HL-60 (cell line): ENCODE measurements at regions not wholly inside any gene's neighbourhood (a gene's known extent, or its start where the extent isn't known, plus 50 kb on each side); places are given as distances from the start of the nearest gene placed in this dataset.

Experiments
- DNase-seq, 2 experiments: peaks; one replicate each; pipeline ENCODE4 v3.0.0-alpha.2; 2010 to 2020; ENCODE audit warnings: low read depth in 1 of 2, low spot score in 1 of 2
- H3K27ac ChIP-seq: fragments of 250-450 bp; sonication (Bioruptor Pico); replicated peaks from 2 replicates; pipeline ENCODE4 v1.5.1; 2020; ENCODE audit warnings: mild to moderate bottlenecking, moderate library complexity
- H3K27me3 ChIP-seq: fragments of 250-450 bp; sonication (Bioruptor Pico); 2 replicates; pipeline ENCODE4 v1.5.1; 2021; ENCODE audit warnings: mild to moderate bottlenecking, moderate library complexity; ENCODE audit not compliant: insufficient read depth, poor library complexity, severe bottlenecking
- H3K4me3 ChIP-seq: replicated peaks from 2 replicates; pipeline ENCODE4 v1.5.1; 2011; ENCODE audit warnings: mild to moderate bottlenecking, control low read depth, low read length; ENCODE audit not compliant: insufficient read depth
- GABPA ChIP-seq: IDR thresholded peaks from 2 replicates; pipeline ENCODE4 v1.6.1; 2012; ENCODE audit warnings: low read depth
- POLR2AphosphoS5 ChIP-seq: IDR thresholded peaks from 2 replicates; pipeline ENCODE4 v1.6.1; 2012; ENCODE audit warnings: low read depth
- SPI1 ChIP-seq: IDR thresholded peaks from 2 replicates; pipeline ENCODE4 v1.6.1; 2012; ENCODE audit warnings: low read depth, mild to moderate bottlenecking, borderline replicate concordance
- TF ChIP-seq, protein P1 (sequence below): IDR thresholded peaks from one replicate; pipeline ENCODE4 v1.5.1; 2011; ENCODE audit warnings: low read length, control low read depth, inconsistent platforms; ENCODE audit not compliant: insufficient read depth
- TF ChIP-seq, protein P2 (sequence below): IDR thresholded peaks from 2 replicates; pipeline ENCODE4 v1.6.1; 2012; ENCODE audit warnings: low read depth; ENCODE audit not compliant: insufficient replicate concordance

DNA sequence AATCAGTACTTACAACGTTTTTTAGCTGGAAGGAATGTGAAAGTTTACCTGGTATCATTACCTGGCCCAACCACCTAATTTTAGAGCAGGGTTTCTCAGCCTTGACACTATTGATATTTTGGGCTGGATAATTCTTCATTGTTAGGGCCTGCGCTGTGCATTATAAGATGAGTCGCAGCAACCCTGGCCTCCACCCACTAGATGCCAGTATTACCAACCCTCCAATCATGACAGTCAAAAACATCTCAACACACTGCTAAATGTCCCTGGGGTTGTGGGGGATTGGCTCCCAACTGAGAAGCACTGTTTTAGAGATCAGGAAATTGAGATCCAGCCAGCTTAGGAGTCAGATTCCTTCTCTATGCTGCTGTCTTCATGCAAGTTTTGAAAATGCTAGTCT lies 265.3 kb upstream of the TCF4 start:
- Histone ChIP-seq H3K27ac (no peak overlapping the region), H3K27me3 (peaks cover 3% of the 10 kb centered on the region), H3K4me3 (no peak overlapping the region)
- TF ChIP-seq GABPA (no peak), SPI1 (no peak), POLR2AphosphoS5 (no peak)
- TF ChIP-seq, protein P1, sequence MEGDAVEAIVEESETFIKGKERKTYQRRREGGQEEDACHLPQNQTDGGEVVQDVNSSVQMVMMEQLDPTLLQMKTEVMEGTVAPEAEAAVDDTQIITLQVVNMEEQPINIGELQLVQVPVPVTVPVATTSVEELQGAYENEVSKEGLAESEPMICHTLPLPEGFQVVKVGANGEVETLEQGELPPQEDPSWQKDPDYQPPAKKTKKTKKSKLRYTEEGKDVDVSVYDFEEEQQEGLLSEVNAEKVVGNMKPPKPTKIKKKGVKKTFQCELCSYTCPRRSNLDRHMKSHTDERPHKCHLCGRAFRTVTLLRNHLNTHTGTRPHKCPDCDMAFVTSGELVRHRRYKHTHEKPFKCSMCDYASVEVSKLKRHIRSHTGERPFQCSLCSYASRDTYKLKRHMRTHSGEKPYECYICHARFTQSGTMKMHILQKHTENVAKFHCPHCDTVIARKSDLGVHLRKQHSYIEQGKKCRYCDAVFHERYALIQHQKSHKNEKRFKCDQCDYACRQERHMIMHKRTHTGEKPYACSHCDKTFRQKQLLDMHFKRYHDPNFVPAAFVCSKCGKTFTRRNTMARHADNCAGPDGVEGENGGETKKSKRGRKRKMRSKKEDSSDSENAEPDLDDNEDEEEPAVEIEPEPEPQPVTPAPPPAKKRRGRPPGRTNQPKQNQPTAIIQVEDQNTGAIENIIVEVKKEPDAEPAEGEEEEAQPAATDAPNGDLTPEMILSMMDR, result no peak
- TF ChIP-seq, protein P2, sequence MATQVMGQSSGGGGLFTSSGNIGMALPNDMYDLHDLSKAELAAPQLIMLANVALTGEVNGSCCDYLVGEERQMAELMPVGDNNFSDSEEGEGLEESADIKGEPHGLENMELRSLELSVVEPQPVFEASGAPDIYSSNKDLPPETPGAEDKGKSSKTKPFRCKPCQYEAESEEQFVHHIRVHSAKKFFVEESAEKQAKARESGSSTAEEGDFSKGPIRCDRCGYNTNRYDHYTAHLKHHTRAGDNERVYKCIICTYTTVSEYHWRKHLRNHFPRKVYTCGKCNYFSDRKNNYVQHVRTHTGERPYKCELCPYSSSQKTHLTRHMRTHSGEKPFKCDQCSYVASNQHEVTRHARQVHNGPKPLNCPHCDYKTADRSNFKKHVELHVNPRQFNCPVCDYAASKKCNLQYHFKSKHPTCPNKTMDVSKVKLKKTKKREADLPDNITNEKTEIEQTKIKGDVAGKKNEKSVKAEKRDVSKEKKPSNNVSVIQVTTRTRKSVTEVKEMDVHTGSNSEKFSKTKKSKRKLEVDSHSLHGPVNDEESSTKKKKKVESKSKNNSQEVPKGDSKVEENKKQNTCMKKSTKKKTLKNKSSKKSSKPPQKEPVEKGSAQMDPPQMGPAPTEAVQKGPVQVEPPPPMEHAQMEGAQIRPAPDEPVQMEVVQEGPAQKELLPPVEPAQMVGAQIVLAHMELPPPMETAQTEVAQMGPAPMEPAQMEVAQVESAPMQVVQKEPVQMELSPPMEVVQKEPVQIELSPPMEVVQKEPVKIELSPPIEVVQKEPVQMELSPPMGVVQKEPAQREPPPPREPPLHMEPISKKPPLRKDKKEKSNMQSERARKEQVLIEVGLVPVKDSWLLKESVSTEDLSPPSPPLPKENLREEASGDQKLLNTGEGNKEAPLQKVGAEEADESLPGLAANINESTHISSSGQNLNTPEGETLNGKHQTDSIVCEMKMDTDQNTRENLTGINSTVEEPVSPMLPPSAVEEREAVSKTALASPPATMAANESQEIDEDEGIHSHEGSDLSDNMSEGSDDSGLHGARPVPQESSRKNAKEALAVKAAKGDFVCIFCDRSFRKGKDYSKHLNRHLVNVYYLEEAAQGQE, result no peak
- no peak for DNase-seq

DNA sequence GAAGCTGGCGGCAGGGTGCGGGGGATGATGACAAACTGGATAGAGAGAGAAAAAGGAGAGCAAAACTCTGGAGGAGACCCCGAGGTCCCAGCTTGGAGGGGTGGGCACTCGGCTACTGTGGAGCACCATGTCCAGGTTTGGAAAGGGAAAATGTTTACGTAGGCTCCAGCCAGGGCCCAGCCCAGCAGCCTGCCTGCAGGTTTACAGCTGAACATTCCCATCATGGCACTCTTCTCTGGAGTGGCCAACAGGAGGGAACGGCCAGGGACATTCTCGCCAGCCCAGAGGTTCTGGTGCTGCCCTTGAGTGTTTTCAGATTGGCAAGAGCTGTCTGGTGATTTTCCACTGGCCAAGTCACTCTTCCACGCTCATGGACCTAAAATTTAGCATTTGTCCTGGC lies 262.9 kb upstream of the TCF4 start:
- H3K4me3 ChIP-seq, result no peak overlapping the region
- no peak overlapping the region for H3K27ac ChIP-seq
- no peak for DNase-seq
- TF ChIP-seq, protein P1, result no peak
- TF ChIP-seq POLR2AphosphoS5, result no peak
- TF ChIP-seq, protein P2, result no peak
- TF ChIP-seq GABPA, result no peak
- no peak for TF ChIP-seq SPI1
- H3K27me3 ChIP-seq, result peaks cover 1% of the 10 kb centered on the region

DNA sequence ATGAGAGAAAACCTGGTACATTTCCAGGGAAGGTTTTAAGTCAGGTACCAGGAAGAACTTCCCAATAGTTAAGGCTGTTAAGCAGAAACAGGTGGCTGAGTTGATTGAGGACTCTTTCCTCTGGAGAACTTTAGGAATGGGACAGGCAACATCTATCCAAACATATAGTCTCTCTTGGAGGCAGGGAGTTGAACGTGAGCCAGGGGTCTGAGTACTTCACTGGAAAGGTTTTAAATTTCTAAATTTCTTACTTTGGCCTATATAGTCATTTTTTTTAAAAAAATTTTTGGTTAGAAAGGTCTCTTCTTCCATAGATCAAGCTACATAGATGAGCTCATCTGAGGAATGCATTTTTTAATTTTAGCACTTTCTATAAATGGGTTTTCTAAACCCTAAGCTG lies 261.4 kb upstream of the TCF4 start:
- TF ChIP-seq, protein P2, result no peak
- no peak for TF ChIP-seq GABPA
- TF ChIP-seq, protein P1, result no peak
- TF ChIP-seq POLR2AphosphoS5, result no peak
- TF ChIP-seq SPI1, result no peak
- Histone ChIP-seq H3K27ac (no peak overlapping the region), H3K4me3 (no peak overlapping the region), H3K27me3 (peaks cover 2% of the 10 kb centered on the region)
- no peak for DNase-seq
